ENCODE measurements at regions not wholly inside any gene's neighbourhood (a gene's known extent, or its start where the extent isn't known, plus 50 kb on each side); places are given as distances from the start of the nearest gene placed in this dataset.

DNA sequence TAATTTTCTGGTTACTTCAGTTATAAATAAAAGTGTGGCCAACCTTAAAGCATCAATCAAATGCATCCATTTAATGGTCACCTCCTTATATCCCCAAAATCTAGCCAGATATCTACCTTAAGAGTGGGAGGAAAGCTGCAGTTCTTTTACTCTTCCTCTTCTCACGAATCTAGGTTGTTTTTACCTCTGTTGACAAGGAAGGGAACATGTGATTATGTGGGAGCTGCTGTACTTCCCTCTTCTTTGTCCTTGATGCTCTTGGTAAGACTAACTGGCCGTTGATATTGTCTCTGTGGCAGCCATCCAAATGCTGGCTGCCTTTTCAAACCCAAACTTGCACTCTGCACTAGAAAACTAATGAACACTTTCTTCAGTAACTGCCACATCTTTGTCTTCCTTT is 275.3 kb upstream of the CADM2 start:
- TF ChIP-seq, protein P1, sequence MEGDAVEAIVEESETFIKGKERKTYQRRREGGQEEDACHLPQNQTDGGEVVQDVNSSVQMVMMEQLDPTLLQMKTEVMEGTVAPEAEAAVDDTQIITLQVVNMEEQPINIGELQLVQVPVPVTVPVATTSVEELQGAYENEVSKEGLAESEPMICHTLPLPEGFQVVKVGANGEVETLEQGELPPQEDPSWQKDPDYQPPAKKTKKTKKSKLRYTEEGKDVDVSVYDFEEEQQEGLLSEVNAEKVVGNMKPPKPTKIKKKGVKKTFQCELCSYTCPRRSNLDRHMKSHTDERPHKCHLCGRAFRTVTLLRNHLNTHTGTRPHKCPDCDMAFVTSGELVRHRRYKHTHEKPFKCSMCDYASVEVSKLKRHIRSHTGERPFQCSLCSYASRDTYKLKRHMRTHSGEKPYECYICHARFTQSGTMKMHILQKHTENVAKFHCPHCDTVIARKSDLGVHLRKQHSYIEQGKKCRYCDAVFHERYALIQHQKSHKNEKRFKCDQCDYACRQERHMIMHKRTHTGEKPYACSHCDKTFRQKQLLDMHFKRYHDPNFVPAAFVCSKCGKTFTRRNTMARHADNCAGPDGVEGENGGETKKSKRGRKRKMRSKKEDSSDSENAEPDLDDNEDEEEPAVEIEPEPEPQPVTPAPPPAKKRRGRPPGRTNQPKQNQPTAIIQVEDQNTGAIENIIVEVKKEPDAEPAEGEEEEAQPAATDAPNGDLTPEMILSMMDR (IDR thresholded peaks at IDR 0.05) = no peak
- TF ChIP-seq POLR2A (IDR thresholded peaks at IDR 0.05) = no peak

Data from body of pancreas (tissue), 4 donors.